Omental fat pad (tissue), 3 donors: ENCODE measurements at regions not wholly inside any gene's neighbourhood (a gene's known extent, or its start where the extent isn't known, plus 50 kb on each side); places are given as distances from the start of the nearest gene placed in this dataset.
"Not testable (repeated sequence)": the region's sequence is repeated elsewhere in the genome, so short reads cannot be mapped to it uniquely, and the experiment has no call there.

Experiments
- ATAC-seq: fragments of 150-250 bp; one replicate; pipeline ENCODE4 v1.9.1; 2016; ENCODE audit warnings: mild to moderate bottlenecking, moderate library complexity; ENCODE audit not compliant: low FRiP score
- DNase-seq: peaks from one replicate; pipeline ENCODE4 v3.0.0-alpha.2; 2019; ENCODE audit warnings: low spot score
- CTCF ChIP-seq, 3 donors: fragments of 450-650 bp; IDR thresholded peaks; one replicate each; pipeline ENCODE4 v1.5.1; 2016 to 2017; ENCODE audit warnings: antibody characterized with exemption in 3 of 3, mild to moderate bottlenecking in 3 of 3, moderate library complexity in 2 of 3

DNA sequence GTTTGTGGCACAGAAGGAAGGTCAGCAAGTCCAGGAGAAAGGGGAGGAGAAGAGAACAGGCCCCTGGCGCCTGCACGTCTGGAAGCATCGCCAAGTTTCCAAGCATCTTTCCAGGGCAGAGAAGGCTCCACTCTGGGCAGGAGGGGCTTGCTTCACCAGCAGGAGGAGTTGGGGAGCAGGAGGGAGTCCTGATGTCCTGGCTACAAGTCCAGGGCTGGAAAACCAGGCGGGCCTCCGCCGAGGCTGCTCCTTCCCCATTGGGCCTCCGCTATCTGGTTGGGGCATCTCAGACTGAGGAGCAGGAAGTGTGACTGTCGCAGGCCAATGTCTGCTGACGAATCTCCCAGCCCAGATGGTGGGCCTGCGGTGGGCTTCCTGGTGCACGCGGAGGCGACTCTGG, 421.9 kb downstream of the PREX1 start:
- no peak for ATAC-seq
- DNase-seq: no peak
- no peak for TF ChIP-seq CTCF (IDR thresholded peaks at IDR 0.05)

DNA sequence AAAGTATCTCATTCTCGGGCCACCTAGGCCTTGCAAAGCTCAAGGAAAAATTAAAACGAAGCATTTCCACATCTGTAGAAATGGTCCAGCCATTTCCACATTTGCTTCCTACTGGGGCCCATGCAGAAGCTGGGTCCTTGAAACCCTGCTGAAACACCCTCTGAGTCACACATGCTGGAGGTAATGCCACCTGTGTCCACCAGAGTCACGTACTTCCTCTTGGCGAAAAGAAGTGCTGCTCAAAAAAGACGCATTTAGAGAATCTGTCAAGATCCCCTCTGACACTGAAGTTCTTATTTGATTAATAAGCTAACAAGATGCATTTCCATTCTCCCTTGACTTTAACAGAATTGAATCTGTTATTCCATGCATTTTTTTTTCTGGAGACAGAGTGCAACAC, 423.2 kb downstream of the PREX1 start:
- no peak for ATAC-seq
- TF ChIP-seq CTCF (IDR thresholded peaks at IDR 0.05): no peak
- DNase-seq: no peak

DNA sequence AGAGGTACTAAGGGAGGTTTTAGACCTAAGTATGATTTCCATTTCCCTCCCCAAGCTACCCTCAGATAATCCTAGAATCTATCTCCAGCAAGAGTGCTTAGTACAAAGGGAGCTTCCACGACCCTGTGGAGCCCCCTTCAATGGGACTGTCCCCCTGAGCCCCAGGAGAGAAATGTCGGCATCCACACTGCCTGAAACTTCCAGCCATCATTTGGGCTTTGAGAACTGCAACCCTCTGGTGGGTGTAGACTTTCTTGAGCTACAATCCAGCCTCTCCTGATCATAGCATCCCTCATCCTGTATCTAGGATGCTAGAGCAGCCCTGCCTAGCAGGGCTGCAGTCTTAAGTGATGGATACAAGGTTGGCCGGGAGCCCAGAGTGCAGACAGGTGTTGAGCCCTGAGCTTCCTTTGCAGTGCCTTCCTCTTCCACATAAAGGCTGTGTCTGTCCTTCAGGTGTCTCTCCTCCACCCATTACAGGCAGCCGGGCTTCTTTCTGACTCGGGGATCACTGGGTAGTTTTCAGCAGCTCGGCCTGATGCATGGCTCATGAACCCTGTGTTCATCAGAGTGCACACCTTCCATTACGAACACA, 424.5 kb downstream of the PREX1 start:
- TF ChIP-seq CTCF (IDR thresholded peaks at IDR 0.05): no peak
- no peak for ATAC-seq

GRCh38 chr20:48401359-48401758, 426.4 kb downstream of the PREX1 start:
- no peak for TF ChIP-seq CTCF (IDR thresholded peaks at IDR 0.05)
- no peak for ATAC-seq
- DNase-seq: no peak

More for the DNA sequence above, 424.5 kb downstream of the PREX1 start:
- no peak for DNase-seq

- DNase-seq (no peak), ATAC-seq (no peak)
- no peak for TF ChIP-seq CTCF (IDR thresholded peaks at IDR 0.05)
Measured at GRCh38 chr20:48400009-48400408, 427.8 kb downstream of the PREX1 start.

DNA sequence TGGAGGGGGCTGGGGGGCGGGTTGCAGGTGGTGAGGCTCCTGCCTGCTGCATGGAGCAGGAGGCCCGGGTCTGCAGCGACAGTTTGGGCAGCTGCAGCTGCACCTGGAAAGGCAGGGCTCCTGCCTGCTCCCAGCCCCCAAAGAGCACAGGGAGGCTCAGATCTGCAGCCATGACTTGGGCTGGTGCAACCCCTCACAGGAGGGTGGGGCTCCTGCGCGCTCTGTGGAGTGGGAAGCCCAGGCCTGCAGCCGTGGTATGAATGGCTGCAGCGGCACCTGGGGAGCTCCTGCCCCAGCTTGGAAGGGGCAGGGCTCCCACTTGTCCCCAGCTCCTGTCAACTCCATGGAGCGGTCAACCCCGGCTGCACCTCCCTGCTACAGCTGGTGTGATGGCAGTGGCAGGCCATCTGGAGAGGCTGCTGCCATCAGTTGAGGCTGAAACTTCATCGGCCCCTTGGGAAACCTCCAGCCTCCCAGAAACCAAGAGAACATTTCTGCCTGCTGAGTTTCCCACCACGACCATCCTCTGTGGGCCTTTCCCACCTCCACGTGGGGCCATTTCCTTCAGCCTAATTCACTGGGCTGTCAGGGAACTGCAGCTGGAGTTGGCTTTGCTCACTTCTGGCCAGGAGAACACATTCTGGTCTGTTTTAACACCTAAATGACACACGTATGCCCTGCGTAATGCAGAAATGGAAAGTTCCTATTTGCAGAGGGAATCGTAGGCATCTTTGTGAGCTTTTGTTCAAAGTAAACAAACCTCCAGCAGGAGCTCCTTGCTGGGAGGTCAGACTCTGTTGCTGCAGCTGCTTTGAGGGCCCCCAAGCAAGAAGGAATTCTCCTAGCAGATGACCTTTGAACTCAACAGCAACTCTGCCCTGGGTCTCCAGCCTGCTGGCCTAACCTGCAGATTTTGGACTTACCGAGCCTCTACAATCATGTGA, 429.0 kb downstream of the PREX1 start:
- DNase-seq (no peak), ATAC-seq (no peak)
- no peak for TF ChIP-seq CTCF (IDR thresholded peaks at IDR 0.05)

GRCh38 chr20:48396981-48397861, 430.6 kb downstream of the PREX1 start:
- DNase-seq, ATAC-seq: not testable (repeated sequence)
